ENCODE measurements at regions not wholly inside any gene's neighbourhood (a gene's known extent, or its start where the extent isn't known, plus 50 kb on each side); places are given as distances from the start of the nearest gene placed in this dataset.

- TF ChIP-seq SUZ12 (IDR thresholded peaks at IDR 0.05; ENCODE audit: extremely low read depth, insufficient read depth, insufficient read length), result no peak
- no peak for TF ChIP-seq YY1 (IDR thresholded peaks at IDR 0.05; ENCODE audit: insufficient read depth, insufficient read length)
Observed at GRCh38 chr6:141641406-141641805, 491.3 kb upstream of the GJE1 start.
